Transverse colon (tissue), 4 donors: ENCODE measurements at regions not wholly inside any gene's neighbourhood (a gene's known extent, or its start where the extent isn't known, plus 50 kb on each side); places are given as distances from the start of the nearest gene placed in this dataset.

Source experiments
- EP300 ChIP-seq: sonication (generic); formaldehyde crosslinking; IDR thresholded peaks from one replicate; pipeline ENCODE4 v1.6.1; 2017; ENCODE audit warnings: antibody characterized with exemption, low read depth
- POLR2A ChIP-seq: fragments of 450-650 bp; IDR thresholded peaks from one replicate; pipeline ENCODE4 v1.6.1; 2016; ENCODE audit warnings: antibody characterized with exemption, mild to moderate bottlenecking, moderate library complexity
- POLR2AphosphoS5 ChIP-seq, 3 donors: sonication (generic); formaldehyde crosslinking; IDR thresholded peaks; one replicate each; pipeline ENCODE4 v1.6.1; 2016; ENCODE audit warnings: antibody characterized with exemption in 3 of 3
- TF ChIP-seq, protein P1 (sequence below), 5 experiments: fragments of 200-600 bp in 3 of 5; fragments of 450-650 bp in 2 of 5; sonication (generic) in 3 of 5; IDR thresholded peaks; 1 replicate in 2 of 5; 2 replicates in 3 of 5; pipeline ENCODE4 v1.5.1; 2016 to 2017; ENCODE audit warnings: antibody characterized with exemption in 5 of 5, inconsistent platforms in 3 of 5, mild to moderate bottlenecking in 2 of 5, moderate library complexity in 1 of 5

GRCh38 chr6:112925702-112926101 is 578.6 kb downstream of the RFPL4B start:
- TF ChIP-seq, protein P1, sequence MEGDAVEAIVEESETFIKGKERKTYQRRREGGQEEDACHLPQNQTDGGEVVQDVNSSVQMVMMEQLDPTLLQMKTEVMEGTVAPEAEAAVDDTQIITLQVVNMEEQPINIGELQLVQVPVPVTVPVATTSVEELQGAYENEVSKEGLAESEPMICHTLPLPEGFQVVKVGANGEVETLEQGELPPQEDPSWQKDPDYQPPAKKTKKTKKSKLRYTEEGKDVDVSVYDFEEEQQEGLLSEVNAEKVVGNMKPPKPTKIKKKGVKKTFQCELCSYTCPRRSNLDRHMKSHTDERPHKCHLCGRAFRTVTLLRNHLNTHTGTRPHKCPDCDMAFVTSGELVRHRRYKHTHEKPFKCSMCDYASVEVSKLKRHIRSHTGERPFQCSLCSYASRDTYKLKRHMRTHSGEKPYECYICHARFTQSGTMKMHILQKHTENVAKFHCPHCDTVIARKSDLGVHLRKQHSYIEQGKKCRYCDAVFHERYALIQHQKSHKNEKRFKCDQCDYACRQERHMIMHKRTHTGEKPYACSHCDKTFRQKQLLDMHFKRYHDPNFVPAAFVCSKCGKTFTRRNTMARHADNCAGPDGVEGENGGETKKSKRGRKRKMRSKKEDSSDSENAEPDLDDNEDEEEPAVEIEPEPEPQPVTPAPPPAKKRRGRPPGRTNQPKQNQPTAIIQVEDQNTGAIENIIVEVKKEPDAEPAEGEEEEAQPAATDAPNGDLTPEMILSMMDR (IDR thresholded peaks at IDR 0.05), result no peak
- TF ChIP-seq EP300, result no peak
- TF ChIP-seq POLR2AphosphoS5 (IDR thresholded peaks at IDR 0.05), result no peak
- no peak for TF ChIP-seq POLR2A
